ENCODE measurements at regions not wholly inside any gene's neighbourhood (a gene's known extent, or its start where the extent isn't known, plus 50 kb on each side); places are given as distances from the start of the nearest gene placed in this dataset.
"Not testable (repeated sequence)": the region's sequence is repeated elsewhere in the genome, so short reads cannot be mapped to it uniquely, and the experiment has no call there.

DNA sequence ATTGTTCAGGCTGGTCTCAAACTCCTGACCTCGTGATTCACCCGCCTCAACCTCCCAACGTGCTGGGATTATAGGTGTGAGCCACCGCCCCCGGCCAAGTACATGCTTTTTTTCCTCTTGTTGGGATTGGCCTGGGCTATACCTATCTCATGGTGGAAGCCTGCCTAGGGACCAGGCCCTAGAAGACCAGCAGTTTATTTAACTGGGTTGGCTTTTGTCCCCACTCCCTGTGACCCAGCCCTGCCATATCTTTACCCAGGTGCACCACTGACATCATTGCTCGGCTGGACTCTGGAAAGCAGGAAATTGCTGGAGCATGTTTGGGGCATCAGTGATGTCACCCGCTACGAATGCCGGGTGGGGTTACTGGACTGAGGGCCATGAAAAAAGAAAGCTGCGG is 955.5 kb downstream of the SPATA31A6 start:
- H3K79me2 ChIP-seq (ENCODE audit: insufficient read depth, low read length); H3K27ac ChIP-seq (ENCODE audit: low read depth in 1 of 2, low read length in 2 of 2); H3K4me1 ChIP-seq (ENCODE audit: control insufficient read depth in 1 of 2, insufficient read depth in 2 of 2, low read length in 2 of 2); H3K4me3 ChIP-seq (replicated peaks in 1 of 3; ENCODE audit: low read depth in 2 of 3, low read length in 3 of 3); H3K36me3 ChIP-seq (replicated peaks in 1 of 2; ENCODE audit: control insufficient read depth in 1 of 2, insufficient read depth in 2 of 2, low read length in 2 of 2); H3K4me2 ChIP-seq (replicated peaks; ENCODE audit: extremely low read depth, low read length, poor library complexity, severe bottlenecking); H2AFZ ChIP-seq (ENCODE audit: insufficient read depth, low read depth, low read length, poor library complexity, severe bottlenecking); H3K36me3 Mint-ChIP-seq; H3K9ac ChIP-seq (ENCODE audit: insufficient read depth, low read length, poor library complexity, severe bottlenecking); H3K27me3 Mint-ChIP-seq (ENCODE audit: low read depth in 3 of 3); H3K4me1 Mint-ChIP-seq; H3K27ac Mint-ChIP-seq; H3K9me3 ChIP-seq (replicated peaks in 1 of 2; ENCODE audit: control insufficient read depth in 1 of 2, insufficient read depth in 1 of 2, low read length in 2 of 2); H4K20me1 ChIP-seq (ENCODE audit: insufficient read depth, low read length); intact Hi-C loops (cut with micrococcal nuclease); H3K4me3 Mint-ChIP-seq; DNase-seq; H3K27me3 ChIP-seq (ENCODE audit: control insufficient read depth in 2 of 2, insufficient read depth in 2 of 2, low read length in 2 of 2): not testable (repeated sequence)
- peaks cover 0 to 11% (median 5%) of the 10 kb centered on the region in 7 donors for H3K9me3 Mint-ChIP-seq
- no CpG with 5 or more reads among the region's 10 CpGs for WGBS (ENCODE audit: insufficient coverage)

DNA sequence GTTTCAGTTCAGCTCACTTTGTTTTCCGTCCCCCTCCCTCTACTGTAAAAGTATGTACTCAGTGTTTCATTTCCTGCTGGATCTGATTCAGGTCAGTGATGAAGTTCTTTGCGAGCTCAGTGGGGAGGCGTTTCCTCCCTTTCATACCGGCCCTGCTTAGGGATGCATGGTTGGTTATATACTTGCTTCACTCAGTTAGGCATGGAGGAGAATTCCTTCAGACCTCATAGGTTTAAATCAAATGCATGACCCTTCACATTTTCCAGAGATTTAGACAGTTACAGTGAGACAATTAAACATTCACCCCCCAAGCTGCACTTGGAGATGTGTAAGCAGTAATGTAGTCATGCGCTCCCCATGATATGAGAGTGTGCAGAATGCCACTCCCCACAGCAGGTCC is 955.9 kb downstream of the SPATA31A6 start:
- H3K36me3 Mint-ChIP-seq; H3K9me3 ChIP-seq (replicated peaks in 1 of 2; ENCODE audit: control insufficient read depth in 1 of 2, insufficient read depth in 1 of 2, low read length in 2 of 2); H3K4me3 ChIP-seq (replicated peaks in 1 of 3; ENCODE audit: low read depth in 2 of 3, low read length in 3 of 3); H3K27ac ChIP-seq (ENCODE audit: low read depth in 1 of 2, low read length in 2 of 2); H3K4me1 ChIP-seq (ENCODE audit: control insufficient read depth in 1 of 2, insufficient read depth in 2 of 2, low read length in 2 of 2); H4K20me1 ChIP-seq (ENCODE audit: insufficient read depth, low read length); H3K4me1 Mint-ChIP-seq; H3K9ac ChIP-seq (ENCODE audit: insufficient read depth, low read length, poor library complexity, severe bottlenecking); H3K79me2 ChIP-seq (ENCODE audit: insufficient read depth, low read length); H3K4me3 Mint-ChIP-seq; H3K4me2 ChIP-seq (replicated peaks; ENCODE audit: extremely low read depth, low read length, poor library complexity, severe bottlenecking); H3K27me3 Mint-ChIP-seq (ENCODE audit: low read depth in 3 of 3); H3K36me3 ChIP-seq (replicated peaks in 1 of 2; ENCODE audit: control insufficient read depth in 1 of 2, insufficient read depth in 2 of 2, low read length in 2 of 2); H3K27me3 ChIP-seq (ENCODE audit: control insufficient read depth in 2 of 2, insufficient read depth in 2 of 2, low read length in 2 of 2); H3K27ac Mint-ChIP-seq; H2AFZ ChIP-seq (ENCODE audit: insufficient read depth, low read depth, low read length, poor library complexity, severe bottlenecking); intact Hi-C loops (cut with micrococcal nuclease); DNase-seq: not testable (repeated sequence)
- WGBS (ENCODE audit: insufficient coverage) = no CpG with 5 or more reads among the region's 5 CpGs
- peaks cover 0 to 11% (median 5%) of the 10 kb centered on the region in 7 donors for H3K9me3 Mint-ChIP-seq

DNA sequence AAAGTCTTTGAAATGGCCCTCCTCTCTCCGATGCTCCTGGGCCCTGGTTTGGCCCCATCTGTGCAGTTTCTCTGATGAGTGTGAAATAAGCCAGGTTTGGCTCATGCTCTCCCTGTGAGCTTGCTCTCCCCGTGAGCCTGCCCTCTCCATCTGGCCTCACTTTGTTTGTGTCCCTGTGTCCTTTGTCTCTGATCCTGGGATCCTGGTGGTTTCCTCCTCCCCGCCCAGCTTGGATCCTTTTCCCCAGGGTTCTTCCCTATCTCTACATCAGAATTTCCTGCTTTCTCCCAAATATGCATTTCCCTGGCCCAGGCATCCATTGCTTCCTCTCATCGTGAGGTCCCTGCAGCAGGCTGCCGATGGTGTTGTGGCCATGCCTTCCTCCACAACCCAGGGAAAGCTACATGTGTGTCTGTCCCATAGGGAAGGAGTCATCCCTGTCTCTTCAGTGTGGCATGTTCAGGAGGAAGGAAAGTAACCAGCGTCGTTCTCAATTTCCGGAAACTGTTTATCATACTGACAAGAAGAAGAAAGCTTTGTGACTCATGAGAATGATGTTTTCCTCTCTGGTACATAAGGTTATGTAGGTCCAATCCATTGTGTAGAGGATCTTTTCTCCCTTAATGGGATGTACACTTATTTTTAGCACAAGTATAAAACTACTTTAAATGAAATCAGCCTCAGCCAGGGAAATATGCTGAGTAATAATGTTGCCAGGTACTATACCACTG is 956.6 kb downstream of the SPATA31A6 start:
- H3K27ac ChIP-seq (ENCODE audit: low read depth in 1 of 2, low read length in 2 of 2); H3K36me3 Mint-ChIP-seq; H3K27me3 ChIP-seq (ENCODE audit: control insufficient read depth in 2 of 2, insufficient read depth in 2 of 2, low read length in 2 of 2); DNase-seq; intact Hi-C loops (cut with micrococcal nuclease); H3K27ac Mint-ChIP-seq; H3K27me3 Mint-ChIP-seq (ENCODE audit: low read depth in 3 of 3); H3K36me3 ChIP-seq (replicated peaks in 1 of 2; ENCODE audit: control insufficient read depth in 1 of 2, insufficient read depth in 2 of 2, low read length in 2 of 2); H3K4me3 Mint-ChIP-seq; H3K9me3 ChIP-seq (replicated peaks in 1 of 2; ENCODE audit: control insufficient read depth in 1 of 2, insufficient read depth in 1 of 2, low read length in 2 of 2); H2AFZ ChIP-seq (ENCODE audit: insufficient read depth, low read depth, low read length, poor library complexity, severe bottlenecking); H3K4me2 ChIP-seq (replicated peaks; ENCODE audit: extremely low read depth, low read length, poor library complexity, severe bottlenecking); H3K4me3 ChIP-seq (replicated peaks in 1 of 3; ENCODE audit: low read depth in 2 of 3, low read length in 3 of 3); H3K79me2 ChIP-seq (ENCODE audit: insufficient read depth, low read length); H3K9ac ChIP-seq (ENCODE audit: insufficient read depth, low read length, poor library complexity, severe bottlenecking); H3K4me1 ChIP-seq (ENCODE audit: control insufficient read depth in 1 of 2, insufficient read depth in 2 of 2, low read length in 2 of 2); H3K4me1 Mint-ChIP-seq; H4K20me1 ChIP-seq (ENCODE audit: insufficient read depth, low read length): not testable (repeated sequence)
- H3K9me3 Mint-ChIP-seq = peaks cover 0 to 11% (median 5%) of the 10 kb centered on the region in 7 donors
- WGBS (ENCODE audit: insufficient coverage) = no CpG with 5 or more reads among the region's 8 CpGs

All from CD14-positive monocyte (primary cell).